GM18505 (cell line): ENCODE measurements at regions not wholly inside any gene's neighbourhood (a gene's known extent, or its start where the extent isn't known, plus 50 kb on each side); places are given as distances from the start of the nearest gene placed in this dataset.

Experiments used
- ATAC-seq: cut with Tn5 transposase; IDR thresholded peaks from one replicate; pipeline ENCODE4 v1.9.1; 2021; ENCODE audit not compliant: unreplicated experiment
- POLR2A ChIP-seq: IDR thresholded peaks from 4 replicates; pipeline ENCODE4 v1.6.1; 2011; ENCODE audit warnings: borderline replicate concordance; ENCODE audit not compliant: insufficient read depth, insufficient read length; ENCODE audit errors: extremely low read depth

GRCh38 chr2:82143343-82143742 is 1838.8 kb upstream of the LRRTM1 start:
- ATAC-seq, result no peak
- TF ChIP-seq POLR2A, result no peak

- no peak for ATAC-seq
- TF ChIP-seq POLR2A, result no peak
These were observed 1835.5 kb upstream of the LRRTM1 start for GRCh38 chr2:82139979-82140611.

- TF ChIP-seq POLR2A, result no peak
- ATAC-seq, result no peak
These were observed 1832.9 kb upstream of the LRRTM1 start for GRCh38 chr2:82137441-82137840.

- no peak for ATAC-seq
- no peak for TF ChIP-seq POLR2A
These were observed 1823.5 kb upstream of the LRRTM1 start for GRCh38 chr2:82128051-82128450.

DNA sequence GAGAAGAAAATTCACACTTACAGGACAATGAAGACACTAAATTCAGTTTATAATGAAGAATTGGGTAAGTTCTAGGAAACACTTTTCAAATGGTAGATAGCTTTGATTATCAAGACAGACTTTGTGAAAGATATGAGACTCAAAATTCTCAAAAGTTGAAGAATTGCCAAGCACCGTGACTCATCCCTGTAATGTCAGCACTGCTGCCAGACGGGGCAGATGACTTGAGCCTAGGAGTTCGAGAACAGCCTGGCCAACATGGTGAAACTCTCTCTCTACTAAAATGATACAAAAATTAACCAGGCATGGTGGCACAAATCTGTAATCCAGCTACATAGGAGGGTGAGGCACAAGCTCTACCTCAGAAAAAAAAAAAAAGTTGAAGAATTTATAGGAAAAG is 1820.1 kb upstream of the LRRTM1 start:
- TF ChIP-seq POLR2A, result no peak
- no peak for ATAC-seq

GRCh38 chr2:82120654-82121053 is 1816.1 kb upstream of the LRRTM1 start:
- ATAC-seq, result no peak
- no peak for TF ChIP-seq POLR2A

GRCh38 chr2:82120115-82120514 is 1815.6 kb upstream of the LRRTM1 start:
- no peak for ATAC-seq
- TF ChIP-seq POLR2A, result no peak

GRCh38 chr2:82109418-82109817 is 1804.9 kb upstream of the LRRTM1 start:
- no peak for ATAC-seq

DNA sequence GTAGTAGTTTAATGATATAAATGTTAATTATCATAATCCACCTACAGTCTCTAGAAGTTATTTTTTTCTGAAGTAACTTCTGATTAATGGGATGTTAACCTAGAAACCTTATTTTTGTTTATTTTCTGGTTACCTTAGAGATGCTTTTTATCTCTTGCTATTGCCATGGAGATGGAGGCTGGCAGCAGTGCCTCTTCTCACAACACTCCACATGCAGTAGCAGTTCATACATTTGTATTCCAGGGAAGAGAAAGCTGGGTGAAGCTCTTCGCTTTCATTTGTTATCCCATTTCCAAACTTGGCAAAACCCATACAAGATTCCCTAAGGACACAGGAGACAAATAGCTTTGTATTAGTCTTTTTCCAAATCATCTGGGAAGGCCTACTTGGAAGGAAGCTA is 1794.1 kb upstream of the LRRTM1 start:
- TF ChIP-seq POLR2A, result no peak
- no peak for ATAC-seq

More at GRCh38 chr2:82109418-82109817, 1804.9 kb upstream of the LRRTM1 start:
- no peak for TF ChIP-seq POLR2A

- TF ChIP-seq POLR2A, result no peak
- no peak for ATAC-seq
These were observed 1785.0 kb upstream of the LRRTM1 start for GRCh38 chr2:82089518-82089917.

GRCh38 chr2:82084679-82085392 is 1780.3 kb upstream of the LRRTM1 start:
- ATAC-seq, result no peak
- TF ChIP-seq POLR2A, result no peak

DNA sequence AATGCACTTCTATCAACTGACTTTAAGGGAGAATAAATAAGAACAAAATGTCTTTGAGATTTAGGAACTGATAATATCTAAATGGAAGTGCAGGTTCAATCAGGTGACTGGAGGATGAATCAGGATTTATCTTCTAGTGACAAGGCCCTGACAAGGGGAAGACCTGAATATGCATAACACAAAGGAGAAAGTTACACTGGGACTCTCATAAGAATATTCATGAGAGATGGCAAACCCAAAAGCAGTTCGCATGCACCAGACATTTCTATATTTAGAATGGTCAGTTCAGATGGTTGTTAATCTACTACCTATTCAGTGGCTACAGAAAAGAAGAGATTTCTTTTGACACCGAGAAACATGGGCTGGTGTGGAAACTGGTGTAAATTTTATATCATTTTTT is 1771.3 kb upstream of the LRRTM1 start:
- no peak for ATAC-seq
- no peak for TF ChIP-seq POLR2A

DNA sequence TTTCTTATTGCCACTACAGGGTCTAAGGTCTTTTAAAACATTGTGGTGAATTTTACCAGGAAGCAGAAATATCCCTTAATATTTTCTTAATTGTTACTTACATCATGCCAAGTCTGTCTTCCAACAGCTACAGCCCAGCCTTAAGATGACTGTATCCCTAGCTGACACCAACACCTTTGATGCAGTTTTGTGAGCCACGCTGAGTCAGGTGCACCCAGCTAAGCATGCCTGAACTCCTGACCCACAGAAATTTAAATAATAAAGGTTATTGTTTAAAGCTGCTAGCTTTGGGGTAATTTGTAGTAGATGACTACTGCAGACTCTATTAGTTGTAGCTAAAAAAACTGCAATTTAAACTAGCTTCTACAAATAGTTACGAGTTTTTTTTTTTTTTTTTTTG is 1757.9 kb upstream of the LRRTM1 start:
- TF ChIP-seq POLR2A, result no peak
- no peak for ATAC-seq

GRCh38 chr2:82055846-82056245 is 1751.3 kb upstream of the LRRTM1 start:
- ATAC-seq, result no peak
- no peak for TF ChIP-seq POLR2A

DNA sequence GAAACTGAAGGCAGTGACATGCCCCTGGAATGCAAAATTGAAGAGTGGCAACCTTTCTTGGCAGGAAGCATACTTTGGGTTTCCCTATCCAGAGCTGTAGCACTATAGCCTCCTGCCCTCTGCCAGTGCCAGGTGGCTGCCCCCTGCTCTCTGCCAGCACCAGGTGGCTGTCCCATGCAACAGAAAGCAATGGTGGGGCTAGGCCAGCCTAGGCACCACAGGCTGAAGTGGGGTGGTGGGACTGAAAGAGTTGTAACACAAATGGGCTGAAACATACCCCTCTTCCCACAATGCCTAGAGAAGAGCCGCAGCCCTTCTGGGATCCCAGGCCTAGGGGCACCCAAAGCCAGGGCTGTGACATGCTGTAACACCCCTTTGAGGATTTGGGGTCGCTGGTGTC is 1739.3 kb upstream of the LRRTM1 start:
- no peak for ATAC-seq
- TF ChIP-seq POLR2A, result no peak

- ATAC-seq, result no peak
- TF ChIP-seq POLR2A, result no peak
These were observed 1723.5 kb upstream of the LRRTM1 start for GRCh38 chr2:82027921-82028615.
